Fibroblast of lung (primary cell): ENCODE measurements at regions not wholly inside any gene's neighbourhood (a gene's known extent, or its start where the extent isn't known, plus 50 kb on each side); places are given as distances from the start of the nearest gene placed in this dataset.
A peak's percentile ranks its signal among the peaks of the same experiment; 100 is the strongest.

Experiments
- DNase-seq, 2 donors: peaks; one replicate each; pipeline versions ENCODE4 v3.0.0 to v3.0.0-alpha.2; 2010; ENCODE audit warnings: low read depth in 2 of 2
- H2AFZ ChIP-seq: 2 replicates; pipeline ENCODE4 v1.5.1; 2012; ENCODE audit warnings: low read length, control low read depth, inconsistent platforms
- H3K27ac ChIP-seq: 2 replicates; pipeline ENCODE4 v1.5.1; 2011; ENCODE audit warnings: low read length, control low read depth; ENCODE audit not compliant: insufficient read depth
- H3K27me3 ChIP-seq: 2 replicates; pipeline ENCODE4 v1.5.1; 2011; ENCODE audit warnings: mild to moderate bottlenecking, low read length; ENCODE audit not compliant: control insufficient read depth, insufficient read depth
- H3K36me3 ChIP-seq: 2 replicates; pipeline ENCODE4 v1.5.1; 2011; ENCODE audit warnings: low read length; ENCODE audit not compliant: control insufficient read depth, insufficient read depth
- H3K4me1 ChIP-seq: 2 replicates; pipeline ENCODE4 v1.5.1; 2011; ENCODE audit warnings: low read length; ENCODE audit not compliant: control insufficient read depth, insufficient read depth; ENCODE audit errors: extremely low read depth
- H3K4me2 ChIP-seq: 2 replicates; pipeline ENCODE4 v1.5.1; 2011; ENCODE audit warnings: low read length, control low read depth; ENCODE audit not compliant: insufficient read depth; ENCODE audit errors: extremely low read depth
- H3K4me3 ChIP-seq, 4 experiments: fragments of 200-600 bp in 1 of 4; sonication (generic) in 1 of 4; replicated peaks in 1 of 4; 2 replicates each; pipeline ENCODE4 v1.5.1; 2011 to 2016; ENCODE audit warnings: low read length in 4 of 4, low read depth in 3 of 4, mild to moderate bottlenecking in 3 of 4, control low read depth in 2 of 4, inconsistent platforms in 1 of 4, mixed read lengths in 1 of 4; ENCODE audit not compliant: insufficient read depth in 1 of 4; ENCODE audit errors: control extremely low read depth in 1 of 4
- H3K79me2 ChIP-seq: 2 replicates; pipeline ENCODE4 v1.5.1; 2012; ENCODE audit warnings: mild to moderate bottlenecking, low read length, inconsistent platforms; ENCODE audit not compliant: control insufficient read depth, insufficient read depth
- H3K9ac ChIP-seq: 2 replicates; pipeline ENCODE4 v1.5.1; 2011; ENCODE audit warnings: mild to moderate bottlenecking, low read length, control low read depth; ENCODE audit not compliant: insufficient read depth
- H3K9me3 ChIP-seq: 2 replicates; pipeline ENCODE4 v1.5.1; 2012; ENCODE audit warnings: low read depth, low read length; ENCODE audit not compliant: control insufficient read depth, insufficient read depth
- H4K20me1 ChIP-seq: 2 replicates; pipeline ENCODE4 v1.5.1; 2011; ENCODE audit warnings: low read length; ENCODE audit not compliant: control insufficient read depth, insufficient read depth; ENCODE audit errors: extremely low read depth
- EZH2 ChIP-seq: IDR thresholded peaks from 2 replicates; pipeline ENCODE4 v1.5.1; 2012; ENCODE audit warnings: low read length, control low read depth, mild to moderate bottlenecking; ENCODE audit errors: missing control alignments
- TF ChIP-seq, protein P1 (sequence below), 2 donors: IDR thresholded peaks in 1 of 2; conservative IDR thresholded peaks in 1 of 2; 1 replicate in 1 of 2; 2 replicates in 1 of 2; pipeline ENCODE4 v1.5.1; 2011 to 2012; ENCODE audit warnings: low read length in 2 of 2, control low read depth in 1 of 2, inconsistent platforms in 1 of 2, low read depth in 1 of 2, mild to moderate bottlenecking in 1 of 2

DNA sequence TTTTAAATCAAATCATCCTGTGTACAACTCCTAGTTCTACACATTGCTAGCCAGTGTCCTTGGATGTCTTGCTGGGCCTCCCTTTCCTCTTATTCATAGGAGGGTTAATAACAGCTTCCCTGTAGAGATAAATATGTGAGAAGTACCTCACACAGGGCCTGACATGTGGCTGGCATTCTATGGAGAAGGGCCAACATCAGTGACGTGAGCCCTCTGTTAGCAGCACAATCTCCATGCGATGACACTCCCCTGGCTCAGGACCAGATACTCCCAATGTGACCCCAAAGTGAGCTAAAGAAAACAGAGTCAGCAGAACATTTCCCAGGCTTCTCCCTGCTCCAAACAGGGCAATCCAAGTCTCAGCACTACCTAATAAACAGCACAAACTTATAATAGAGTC, 818.4 kb downstream of the DIAPH3 start:
- no peaks in the 10 kb centered on the region for H3K79me2 ChIP-seq
- no peak overlapping the region for H3K4me3 ChIP-seq
- no peak overlapping the region for H3K4me2 ChIP-seq
- peak; percentile 11 to 66 for DNase-seq
- H3K9me3 ChIP-seq, result no peaks in the 10 kb centered on the region
- H3K4me1 ChIP-seq, result no peaks in the 10 kb centered on the region
- H4K20me1 ChIP-seq, result no peaks in the 10 kb centered on the region
- no peak overlapping the region for H2AFZ ChIP-seq
- no peaks in the 10 kb centered on the region for H3K27me3 ChIP-seq
- no peak overlapping the region for H3K27ac ChIP-seq
- TF ChIP-seq, protein P1, sequence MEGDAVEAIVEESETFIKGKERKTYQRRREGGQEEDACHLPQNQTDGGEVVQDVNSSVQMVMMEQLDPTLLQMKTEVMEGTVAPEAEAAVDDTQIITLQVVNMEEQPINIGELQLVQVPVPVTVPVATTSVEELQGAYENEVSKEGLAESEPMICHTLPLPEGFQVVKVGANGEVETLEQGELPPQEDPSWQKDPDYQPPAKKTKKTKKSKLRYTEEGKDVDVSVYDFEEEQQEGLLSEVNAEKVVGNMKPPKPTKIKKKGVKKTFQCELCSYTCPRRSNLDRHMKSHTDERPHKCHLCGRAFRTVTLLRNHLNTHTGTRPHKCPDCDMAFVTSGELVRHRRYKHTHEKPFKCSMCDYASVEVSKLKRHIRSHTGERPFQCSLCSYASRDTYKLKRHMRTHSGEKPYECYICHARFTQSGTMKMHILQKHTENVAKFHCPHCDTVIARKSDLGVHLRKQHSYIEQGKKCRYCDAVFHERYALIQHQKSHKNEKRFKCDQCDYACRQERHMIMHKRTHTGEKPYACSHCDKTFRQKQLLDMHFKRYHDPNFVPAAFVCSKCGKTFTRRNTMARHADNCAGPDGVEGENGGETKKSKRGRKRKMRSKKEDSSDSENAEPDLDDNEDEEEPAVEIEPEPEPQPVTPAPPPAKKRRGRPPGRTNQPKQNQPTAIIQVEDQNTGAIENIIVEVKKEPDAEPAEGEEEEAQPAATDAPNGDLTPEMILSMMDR (conservative IDR thresholded peaks at IDR 0.05 in 1 of 2, IDR thresholded peaks at IDR 0.05 in 1 of 2; ENCODE audit: low read depth in 1 of 2, low read length in 2 of 2), result no peak
- TF ChIP-seq EZH2, result no peak
- H3K36me3 ChIP-seq, result no peaks in the 10 kb centered on the region
- H3K9ac ChIP-seq, result no peak overlapping the region

DNA sequence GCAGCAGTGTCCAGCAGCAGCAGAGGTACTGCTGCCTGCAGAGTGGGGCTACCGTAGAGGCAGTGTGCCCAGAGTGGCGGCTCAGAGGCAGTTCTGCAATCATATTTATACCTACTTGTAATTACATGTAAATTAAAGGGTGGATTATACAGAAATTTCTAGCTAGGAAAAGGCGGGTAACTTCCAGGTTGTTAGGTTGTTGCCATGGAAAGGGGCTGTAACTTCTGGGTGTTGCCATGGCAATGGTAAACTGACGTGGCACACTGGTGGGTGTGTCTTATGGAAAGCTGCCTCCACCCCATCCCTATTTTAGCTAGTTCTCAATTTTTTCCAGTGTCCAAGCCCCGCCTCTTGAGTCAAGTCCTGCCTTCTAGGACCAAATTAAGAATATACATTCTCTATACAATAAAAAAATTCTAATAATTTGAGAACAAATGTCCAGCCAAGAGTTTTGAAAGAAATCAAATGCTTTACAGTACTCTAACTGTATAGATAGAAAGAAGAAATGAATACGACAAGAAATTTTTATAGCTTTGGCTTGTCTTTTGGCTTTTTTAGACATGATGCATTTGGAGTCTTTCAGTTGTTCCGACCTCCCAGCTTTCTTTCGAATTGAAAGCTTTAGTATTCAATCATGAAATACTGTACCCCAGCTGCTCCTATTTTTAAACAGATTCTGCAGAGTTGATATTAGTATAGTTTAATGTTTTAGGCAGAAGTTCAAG, 816.6 kb downstream of the DIAPH3 start:
- Histone ChIP-seq H2AFZ (no peak overlapping the region), H3K27ac (no peak overlapping the region), H3K27me3 (no peaks in the 10 kb centered on the region), H3K9me3 (no peaks in the 10 kb centered on the region), H3K36me3 (no peaks in the 10 kb centered on the region), H3K4me2 (no peak overlapping the region), H3K4me3 (peak overlapping the region in 1 of 4 experiments; percentile 19), H3K9ac (no peak overlapping the region), H3K79me2 (no peaks in the 10 kb centered on the region), H3K4me1 (no peaks in the 10 kb centered on the region), H4K20me1 (no peaks in the 10 kb centered on the region)
- TF ChIP-seq, protein P1 (conservative IDR thresholded peaks at IDR 0.05 in 1 of 2, IDR thresholded peaks at IDR 0.05 in 1 of 2; ENCODE audit: low read depth in 1 of 2, low read length in 2 of 2), result no peak
- TF ChIP-seq EZH2, result no peak
- DNase-seq, result peak in 1 of 2 donors; percentile 50

DNA sequence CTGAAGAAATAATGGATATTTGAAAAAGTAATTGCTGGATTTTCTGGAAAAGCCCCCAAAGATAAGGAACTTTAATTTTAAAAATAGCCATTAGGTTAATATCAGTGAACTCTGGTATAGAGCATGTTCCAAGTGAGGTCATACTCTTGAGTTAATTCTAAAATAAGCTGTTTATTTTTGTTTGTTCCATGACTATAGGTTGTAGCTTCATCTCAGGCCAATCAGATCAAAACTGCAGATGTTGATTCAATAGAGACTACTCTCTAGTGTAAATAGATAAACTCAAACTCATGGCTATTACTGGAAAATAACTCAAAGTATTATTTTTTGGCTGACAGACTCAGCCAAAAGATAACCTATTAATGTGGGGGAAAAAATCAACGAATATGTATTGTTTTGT, 815.1 kb downstream of the DIAPH3 start:
- no peak overlapping the region for H3K4me3 ChIP-seq
- H3K9me3 ChIP-seq, result no peaks in the 10 kb centered on the region
- H4K20me1 ChIP-seq, result no peaks in the 10 kb centered on the region
- no peaks in the 10 kb centered on the region for H3K79me2 ChIP-seq
- no peak overlapping the region for H3K9ac ChIP-seq
- H3K27ac ChIP-seq, result no peak overlapping the region
- H3K4me1 ChIP-seq, result no peaks in the 10 kb centered on the region
- no peaks in the 10 kb centered on the region for H3K27me3 ChIP-seq
- no peak overlapping the region for H2AFZ ChIP-seq
- no peak for DNase-seq
- no peak overlapping the region for H3K4me2 ChIP-seq
- H3K36me3 ChIP-seq, result no peaks in the 10 kb centered on the region
- TF ChIP-seq, protein P1 (conservative IDR thresholded peaks at IDR 0.05 in 1 of 2, IDR thresholded peaks at IDR 0.05 in 1 of 2; ENCODE audit: low read depth in 1 of 2, low read length in 2 of 2), result no peak
- no peak for TF ChIP-seq EZH2
